ENCODE measurements at regions not wholly inside any gene's neighbourhood (a gene's known extent, or its start where the extent isn't known, plus 50 kb on each side); places are given as distances from the start of the nearest gene placed in this dataset.

DNA sequence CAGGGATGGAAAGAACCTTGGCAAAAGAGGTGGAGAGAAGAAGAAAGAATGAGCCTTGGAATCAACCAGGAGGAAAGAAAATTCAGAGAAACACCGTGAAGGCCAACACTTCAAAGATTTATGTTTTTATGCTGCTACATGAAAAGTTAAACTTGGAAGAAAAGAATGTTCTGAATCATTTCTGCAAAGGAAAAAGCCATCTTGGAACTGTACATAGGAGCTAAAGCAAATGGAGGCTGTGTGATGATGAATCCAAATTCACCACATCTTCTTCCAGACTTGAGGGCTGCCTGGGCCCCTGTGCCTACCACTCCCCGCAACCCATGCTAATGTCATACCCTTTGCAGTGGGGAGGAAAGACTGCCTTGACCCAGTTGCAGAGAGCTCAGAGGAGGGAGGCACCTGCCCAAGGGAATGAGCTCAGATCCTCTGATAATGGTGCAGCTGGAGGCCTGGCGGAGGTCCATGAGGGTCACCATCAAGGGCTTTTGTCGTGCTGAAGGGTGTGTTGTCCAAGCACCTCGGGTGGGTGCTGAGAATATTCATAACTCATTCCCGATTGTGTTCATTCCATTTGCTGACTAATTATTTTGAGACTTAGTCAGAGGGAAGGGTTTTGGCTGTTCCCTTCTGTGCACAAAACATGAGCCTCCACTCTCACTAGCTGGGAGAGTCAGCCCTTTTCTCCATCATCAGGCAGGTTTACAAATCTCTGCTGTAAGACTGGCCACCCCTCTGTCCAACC, 245.8 kb upstream of the JAG1 start:
- TF ChIP-seq POLR2A (IDR thresholded peaks at IDR 0.05; ENCODE audit: low read length) (no peak), GATA1 (IDR thresholded peaks at IDR 0.05; ENCODE audit: low read depth, low read length) (no peak)
